ENCODE measurements at regions not wholly inside any gene's neighbourhood (a gene's known extent, or its start where the extent isn't known, plus 50 kb on each side); places are given as distances from the start of the nearest gene placed in this dataset.

GRCh38 chr2:4300616-4301015 is 597.2 kb downstream of the DCDC2C start:
- TF ChIP-seq EGR1 (IDR thresholded peaks at IDR 0.05; ENCODE audit: borderline replicate concordance in 1 of 2, low read depth in 2 of 2, low read length in 2 of 2) (no peak), SP1 (IDR thresholded peaks at IDR 0.05; ENCODE audit: low read depth, low read length) (no peak), CTCF (IDR thresholded peaks at IDR 0.05 in 2 of 3, conservative IDR thresholded peaks at IDR 0.05 in 1 of 3; ENCODE audit: control insufficient read depth in 2 of 3, extremely low read depth in 1 of 3, insufficient read depth in 1 of 3, low read depth in 3 of 3, low read length in 3 of 3) (no peak), BCL11A (IDR thresholded peaks at IDR 0.05; ENCODE audit: low read depth, low read length) (no peak), POLR2AphosphoS2 (IDR thresholded peaks at IDR 0.05; ENCODE audit: low read depth, low read length) (no peak), POLR2A (IDR thresholded peaks at IDR 0.05; ENCODE audit: low read depth, low read length) (no peak), POLR2AphosphoS5 (IDR thresholded peaks at IDR 0.05; ENCODE audit: low read length) (no peak), NR2C2 (IDR thresholded peaks at IDR 0.05; ENCODE audit: borderline replicate concordance, control insufficient read depth, insufficient read length, low read depth) (no peak)
- TF ChIP-seq, protein P1, sequence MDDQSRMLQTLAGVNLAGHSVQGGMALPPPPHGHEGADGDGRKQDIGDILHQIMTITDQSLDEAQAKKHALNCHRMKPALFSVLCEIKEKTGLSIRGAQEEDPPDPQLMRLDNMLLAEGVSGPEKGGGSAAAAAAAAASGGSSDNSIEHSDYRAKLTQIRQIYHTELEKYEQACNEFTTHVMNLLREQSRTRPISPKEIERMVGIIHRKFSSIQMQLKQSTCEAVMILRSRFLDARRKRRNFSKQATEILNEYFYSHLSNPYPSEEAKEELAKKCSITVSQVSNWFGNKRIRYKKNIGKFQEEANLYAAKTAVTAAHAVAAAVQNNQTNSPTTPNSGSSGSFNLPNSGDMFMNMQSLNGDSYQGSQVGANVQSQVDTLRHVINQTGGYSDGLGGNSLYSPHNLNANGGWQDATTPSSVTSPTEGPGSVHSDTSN (IDR thresholded peaks at IDR 0.05; ENCODE audit: insufficient replicate concordance, low read depth, low read length), result no peak

Data from GM12878 (cell line).